Left ventricle myocardium inferior (tissue), 1 donor: ENCODE measurements at regions not wholly inside any gene's neighbourhood (a gene's known extent, or its start where the extent isn't known, plus 50 kb on each side); places are given as distances from the start of the nearest gene placed in this dataset.

Experiments
- DNase-seq: peaks from one replicate; pipeline ENCODE4 v3.0.0-alpha.2; 2020
- H3K27ac ChIP-seq: fragments of 200-600 bp; replicated peaks from 2 replicates; pipeline ENCODE4 v1.8.0; 2021
- H3K27me3 ChIP-seq: fragments of 200-600 bp; 2 replicates; pipeline ENCODE4 v1.8.0; 2021; ENCODE audit warnings: low read depth
- H3K36me3 ChIP-seq: fragments of 200-600 bp; 2 replicates; pipeline ENCODE4 v1.8.0; 2021
- H3K4me1 ChIP-seq: fragments of 200-600 bp; 2 replicates; pipeline ENCODE4 v1.8.0; 2021
- H3K4me3 ChIP-seq: fragments of 200-600 bp; 2 replicates; pipeline ENCODE4 v1.8.0; 2021; ENCODE audit warnings: mild to moderate bottlenecking, moderate library complexity
- H3K9me3 ChIP-seq: fragments of 200-600 bp; replicated peaks from 2 replicates; pipeline ENCODE4 v1.8.0; 2021
- CTCF ChIP-seq: fragments of 200-600 bp; IDR thresholded peaks from 2 replicates; pipeline ENCODE4 v1.8.0; 2021; ENCODE audit warnings: antibody characterized with exemption, mild to moderate bottlenecking, borderline replicate concordance
- intact Hi-C: fragments of 100-400 bp; cut with micrococcal nuclease; formaldehyde crosslinking; loops from one replicate; pipeline ENCODE4 v1.11.0; 2022
- donor health status: DM: no; HTN: yes; CAD: no; lungs with severe emphysema.

- Histone ChIP-seq H3K27ac (no peak overlapping the region), H3K36me3 (no peaks in the 10 kb centered on the region), H3K4me3 (no peak overlapping the region), H3K4me1 (no peaks in the 10 kb centered on the region), H3K27me3 (no peaks in the 10 kb centered on the region), H3K9me3 (no peaks in the 10 kb centered on the region)
- DNase-seq: no peak
- intact Hi-C loops: no loop called here
- TF ChIP-seq CTCF: no peak
Observed at GRCh38 chr2:145303536-145303935, 783.6 kb upstream of the ZEB2 start.

DNA sequence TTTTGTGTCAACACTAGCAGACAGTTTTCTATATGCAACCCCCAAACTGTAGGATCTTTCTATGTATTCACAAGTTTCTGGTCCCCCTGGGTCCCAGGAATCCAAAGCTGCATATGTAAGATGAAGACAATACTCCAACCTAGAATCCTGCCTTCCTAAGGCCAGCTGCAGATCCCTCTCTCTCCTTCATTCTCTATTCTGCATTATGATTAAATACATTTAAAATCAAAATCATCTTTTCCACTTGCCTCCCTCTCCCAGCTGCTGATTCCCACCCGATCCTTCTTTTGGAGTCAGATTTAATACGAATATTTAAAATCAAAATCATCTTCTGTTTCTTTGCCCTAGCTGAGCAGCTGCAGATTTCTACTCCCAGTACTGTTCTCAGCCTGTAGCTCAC, 783.0 kb upstream of the ZEB2 start:
- no peak for TF ChIP-seq CTCF
- Histone ChIP-seq H3K4me1 (no peaks in the 10 kb centered on the region), H3K9me3 (no peaks in the 10 kb centered on the region), H3K27ac (no peak overlapping the region), H3K27me3 (no peaks in the 10 kb centered on the region), H3K36me3 (no peaks in the 10 kb centered on the region), H3K4me3 (no peak overlapping the region)
- intact Hi-C loops: no loop called here
- no peak for DNase-seq

DNA sequence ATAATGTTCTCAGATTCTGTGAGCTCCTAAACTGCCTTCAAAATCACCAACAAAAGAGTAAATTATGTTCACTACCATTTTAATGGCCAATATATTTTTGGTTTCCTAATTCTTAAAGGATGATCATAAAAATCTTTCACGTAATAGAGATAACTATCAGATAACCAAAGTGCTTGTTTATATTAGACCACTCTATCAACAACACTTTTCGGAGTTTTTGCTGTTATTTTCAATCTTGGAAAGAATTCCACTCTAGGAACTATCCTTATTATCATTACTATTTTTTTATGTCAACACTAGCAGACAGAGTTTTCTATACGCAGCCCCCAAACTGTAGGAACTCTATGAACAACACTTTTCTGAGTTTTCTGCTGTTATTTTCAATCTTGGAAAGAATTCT, 782.5 kb upstream of the ZEB2 start:
- Histone ChIP-seq H3K36me3 (no peaks in the 10 kb centered on the region), H3K4me3 (no peak overlapping the region), H3K4me1 (no peaks in the 10 kb centered on the region), H3K27me3 (no peaks in the 10 kb centered on the region), H3K27ac (no peak overlapping the region), H3K9me3 (no peaks in the 10 kb centered on the region)
- no peak for DNase-seq
- no peak for TF ChIP-seq CTCF
- intact Hi-C loops: no loop called here

DNA sequence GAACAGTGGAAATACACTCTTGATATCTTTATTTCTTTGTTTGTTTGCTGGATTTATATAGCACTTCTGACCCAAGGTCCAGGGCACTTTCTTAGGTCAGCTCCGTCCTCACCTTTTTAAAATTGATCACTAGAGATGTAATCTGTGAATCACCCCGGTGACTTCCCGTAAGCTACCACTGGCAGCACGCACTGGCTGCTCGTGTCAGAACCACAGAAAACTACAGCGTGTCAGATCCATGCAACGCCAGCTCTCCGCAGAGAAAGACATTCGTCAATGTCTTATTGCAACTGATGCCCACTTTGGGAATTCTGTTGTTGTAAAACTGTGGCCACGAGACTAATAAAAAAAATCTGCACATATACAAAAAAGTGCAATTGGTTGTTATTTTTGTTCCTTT, 779.4 kb upstream of the ZEB2 start:
- H3K9me3 ChIP-seq: no peaks in the 10 kb centered on the region
- no peak for TF ChIP-seq CTCF
- H3K27me3 ChIP-seq: no peaks in the 10 kb centered on the region
- H3K4me3 ChIP-seq: no peak overlapping the region
- DNase-seq: no peak
- H3K4me1 ChIP-seq: no peaks in the 10 kb centered on the region
- no peaks in the 10 kb centered on the region for H3K36me3 ChIP-seq
- H3K27ac ChIP-seq: no peak overlapping the region
- intact Hi-C loops: no loop called here

- Histone ChIP-seq H3K36me3 (no peaks in the 10 kb centered on the region), H3K27me3 (no peaks in the 10 kb centered on the region), H3K27ac (no peak overlapping the region), H3K4me3 (no peak overlapping the region), H3K9me3 (no peaks in the 10 kb centered on the region), H3K4me1 (no peaks in the 10 kb centered on the region)
- no peak for TF ChIP-seq CTCF
- intact Hi-C loops: no loop called here
- DNase-seq: no peak
Observed at GRCh38 chr2:145292166-145292565, 772.2 kb upstream of the ZEB2 start.

GRCh38 chr2:145290986-145291385, 771.1 kb upstream of the ZEB2 start:
- no peak for DNase-seq
- intact Hi-C loops: no loop called here
- Histone ChIP-seq H3K36me3 (no peaks in the 10 kb centered on the region), H3K27ac (no peak overlapping the region), H3K27me3 (no peaks in the 10 kb centered on the region), H3K4me3 (no peak overlapping the region), H3K9me3 (no peaks in the 10 kb centered on the region), H3K4me1 (no peaks in the 10 kb centered on the region)
- TF ChIP-seq CTCF: no peak
